ENCODE measurements at regions not wholly inside any gene's neighbourhood (a gene's known extent, or its start where the extent isn't known, plus 50 kb on each side); places are given as distances from the start of the nearest gene placed in this dataset.

DNA sequence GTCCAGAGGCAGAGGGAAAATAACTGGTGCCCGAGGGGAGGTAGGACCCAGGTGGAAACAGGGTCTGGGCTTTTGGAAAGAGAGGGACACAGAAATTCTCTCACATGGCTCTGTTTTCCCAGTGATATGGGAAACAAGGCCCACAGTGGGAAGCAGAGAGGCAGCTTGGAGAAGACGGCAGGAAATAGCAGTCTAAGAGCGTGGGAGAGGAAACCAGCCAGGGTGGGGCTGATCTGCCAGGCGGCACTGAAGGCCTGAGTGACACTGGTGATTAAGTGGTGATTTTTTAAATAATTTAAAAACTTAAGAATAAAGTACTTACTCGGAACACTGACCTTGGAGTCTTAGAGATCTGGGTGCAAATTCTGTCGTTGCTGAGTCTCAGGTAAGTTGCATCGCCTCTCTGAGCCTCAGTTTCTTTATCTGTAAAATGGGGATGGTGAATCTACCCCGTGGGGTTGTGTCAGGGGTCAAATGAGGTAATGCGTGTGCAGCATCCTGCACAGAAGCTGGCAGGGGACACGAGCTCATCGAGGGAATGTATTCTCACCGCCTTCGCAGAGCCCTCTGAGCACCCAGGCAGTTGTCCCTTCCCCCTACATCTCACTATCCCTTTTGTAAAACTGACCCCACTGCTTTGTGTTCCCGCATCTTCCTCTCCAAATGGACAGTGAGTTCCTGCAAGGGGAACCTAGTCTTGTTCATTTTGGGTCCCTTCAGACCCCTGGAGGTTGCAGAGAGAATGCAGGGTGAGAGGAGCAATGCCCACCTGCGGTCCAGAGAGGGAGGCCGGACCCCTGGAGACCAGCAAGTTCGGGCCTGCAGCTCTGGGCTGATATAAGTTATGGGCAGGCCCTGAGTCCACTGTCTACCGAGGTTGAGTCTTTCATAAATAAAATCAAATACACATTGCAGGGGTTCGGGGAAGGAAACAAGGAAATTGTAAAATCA, 228.6 kb upstream of the PMEPA1 start:
- TF ChIP-seq POLR2AphosphoS5 (IDR thresholded peaks at IDR 0.05): no peak
- TF ChIP-seq POLR2A (IDR thresholded peaks at IDR 0.05): no peak
- TF ChIP-seq, protein P1, sequence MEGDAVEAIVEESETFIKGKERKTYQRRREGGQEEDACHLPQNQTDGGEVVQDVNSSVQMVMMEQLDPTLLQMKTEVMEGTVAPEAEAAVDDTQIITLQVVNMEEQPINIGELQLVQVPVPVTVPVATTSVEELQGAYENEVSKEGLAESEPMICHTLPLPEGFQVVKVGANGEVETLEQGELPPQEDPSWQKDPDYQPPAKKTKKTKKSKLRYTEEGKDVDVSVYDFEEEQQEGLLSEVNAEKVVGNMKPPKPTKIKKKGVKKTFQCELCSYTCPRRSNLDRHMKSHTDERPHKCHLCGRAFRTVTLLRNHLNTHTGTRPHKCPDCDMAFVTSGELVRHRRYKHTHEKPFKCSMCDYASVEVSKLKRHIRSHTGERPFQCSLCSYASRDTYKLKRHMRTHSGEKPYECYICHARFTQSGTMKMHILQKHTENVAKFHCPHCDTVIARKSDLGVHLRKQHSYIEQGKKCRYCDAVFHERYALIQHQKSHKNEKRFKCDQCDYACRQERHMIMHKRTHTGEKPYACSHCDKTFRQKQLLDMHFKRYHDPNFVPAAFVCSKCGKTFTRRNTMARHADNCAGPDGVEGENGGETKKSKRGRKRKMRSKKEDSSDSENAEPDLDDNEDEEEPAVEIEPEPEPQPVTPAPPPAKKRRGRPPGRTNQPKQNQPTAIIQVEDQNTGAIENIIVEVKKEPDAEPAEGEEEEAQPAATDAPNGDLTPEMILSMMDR (IDR thresholded peaks at IDR 0.05): no peak
- no peak for TF ChIP-seq EP300 (IDR thresholded peaks at IDR 0.05)
